Osteocyte (in vitro differentiated cells): ENCODE measurements at regions not wholly inside any gene's neighbourhood (a gene's known extent, or its start where the extent isn't known, plus 50 kb on each side); places are given as distances from the start of the nearest gene placed in this dataset.

ENCODE experiments used
- DNase-seq: peaks from one replicate; pipeline ENCODE4 v3.0.0; 2021; ENCODE audit warnings: mixed read lengths; ENCODE audit not compliant: unreplicated experiment; ENCODE audit errors: extremely low spot score
- H3K27ac Mint-ChIP-seq: one replicate; pipeline ENCODE4 v1.8.0; 2021; ENCODE audit warnings: mild to moderate bottlenecking, mixed read lengths; ENCODE audit not compliant: unreplicated experiment
- H3K27me3 Mint-ChIP-seq: one replicate; pipeline ENCODE4 v1.8.0; 2021; ENCODE audit warnings: mixed read lengths; ENCODE audit not compliant: unreplicated experiment
- H3K36me3 Mint-ChIP-seq: one replicate; pipeline ENCODE4 v1.8.0; 2021; ENCODE audit warnings: mixed read lengths; ENCODE audit not compliant: unreplicated experiment
- H3K4me1 Mint-ChIP-seq: one replicate; pipeline ENCODE4 v1.8.0; 2021; ENCODE audit warnings: mixed read lengths; ENCODE audit not compliant: unreplicated experiment
- H3K4me3 Mint-ChIP-seq: one replicate; pipeline ENCODE4 v1.8.0; 2021; ENCODE audit warnings: mild to moderate bottlenecking, moderate library complexity, mixed read lengths; ENCODE audit not compliant: unreplicated experiment
- H3K9me3 Mint-ChIP-seq: one replicate; pipeline ENCODE4 v1.8.0; 2021; ENCODE audit warnings: mixed read lengths; ENCODE audit not compliant: unreplicated experiment
- CTCF ChIP-seq: fragments of 200-600 bp; sonication (generic); IDR thresholded peaks from 2 replicates; pipeline ENCODE4 v1.5.0; 2021; ENCODE audit warnings: antibody characterized with exemption, mild to moderate bottlenecking, moderate library complexity

- Mint-ChIP-seq H3K9me3 (no peaks in the 10 kb centered on the region), H3K27ac (no peak overlapping the region), H3K27me3 (no peaks in the 10 kb centered on the region), H3K4me3 (no peak overlapping the region), H3K4me1 (peaks cover 35% of the 10 kb centered on the region), H3K36me3 (no peaks in the 10 kb centered on the region)
- no peak for DNase-seq
- TF ChIP-seq CTCF: no peak
Measured at GRCh38 chr6:44045672-44046015, 81.6 kb downstream of the MRPL14 start.

GRCh38 chr6:44044940-44045671 lies 82.1 kb downstream of the MRPL14 start:
- Mint-ChIP-seq H3K27ac (no peak overlapping the region), H3K4me1 (peaks cover 34% of the 10 kb centered on the region), H3K9me3 (no peaks in the 10 kb centered on the region), H3K4me3 (no peak overlapping the region), H3K36me3 (no peaks in the 10 kb centered on the region), H3K27me3 (no peaks in the 10 kb centered on the region)
- no peak for TF ChIP-seq CTCF
- DNase-seq: no peak

- DNase-seq: no peak
- no peaks in the 10 kb centered on the region for H3K27me3 Mint-ChIP-seq
- no peak for TF ChIP-seq CTCF
- no peaks in the 10 kb centered on the region for H3K9me3 Mint-ChIP-seq
- H3K27ac Mint-ChIP-seq: no peak overlapping the region
- H3K4me3 Mint-ChIP-seq: no peak overlapping the region
- H3K4me1 Mint-ChIP-seq: peaks cover 28% of the 10 kb centered on the region
- no peaks in the 10 kb centered on the region for H3K36me3 Mint-ChIP-seq
Measured at GRCh38 chr6:44044154-44044539, 83.1 kb downstream of the MRPL14 start.

- Mint-ChIP-seq H3K4me3 (no peak overlapping the region), H3K9me3 (no peaks in the 10 kb centered on the region), H3K27ac (no peak overlapping the region), H3K27me3 (no peaks in the 10 kb centered on the region), H3K36me3 (no peaks in the 10 kb centered on the region), H3K4me1 (peaks cover 28% of the 10 kb centered on the region)
- no peak for TF ChIP-seq CTCF
- DNase-seq: no peak
Measured at GRCh38 chr6:44043479-44044153, 83.6 kb downstream of the MRPL14 start.

GRCh38 chr6:44042989-44043478 lies 84.2 kb downstream of the MRPL14 start:
- Mint-ChIP-seq H3K4me1 (peaks cover 28% of the 10 kb centered on the region), H3K27ac (no peak overlapping the region), H3K36me3 (no peaks in the 10 kb centered on the region), H3K4me3 (no peak overlapping the region), H3K9me3 (no peaks in the 10 kb centered on the region), H3K27me3 (no peaks in the 10 kb centered on the region)
- no peak for TF ChIP-seq CTCF
- no peak for DNase-seq
